NCI-H1694 treated with DMSO at 0.1 percent for 48 hours (cell line): ENCODE measurements at regions not wholly inside any gene's neighbourhood (a gene's known extent, or its start where the extent isn't known, plus 50 kb on each side); places are given as distances from the start of the nearest gene placed in this dataset.
"Not testable (repeated sequence)": the region's sequence is repeated elsewhere in the genome, so short reads cannot be mapped to it uniquely, and the experiment has no call there.

Source experiments
- DNase-seq: peaks from one replicate; lab custom pipeline; 2025; lab: John Stamatoyannopoulos, UW

DNA sequence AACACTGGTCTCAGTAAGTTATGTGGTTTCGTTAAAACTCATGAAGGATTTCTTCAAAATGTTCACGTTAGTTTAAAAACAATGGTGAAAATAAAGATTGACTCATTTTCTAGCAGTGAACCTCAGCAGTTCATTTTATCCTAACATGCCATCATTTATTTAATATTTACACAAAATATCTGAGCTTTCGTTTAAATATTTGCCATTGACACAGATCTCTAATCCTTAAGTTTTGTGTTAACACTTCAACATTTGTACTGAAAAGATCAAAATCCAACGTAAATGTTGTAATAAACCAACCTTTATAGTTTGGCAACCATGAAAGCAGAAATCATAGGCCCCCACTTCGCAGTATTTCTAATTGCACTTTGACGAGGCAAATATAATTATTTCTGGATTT lies 1129.5 kb downstream of the PLA2G4A start:
- DNase-seq = no peak

DNA sequence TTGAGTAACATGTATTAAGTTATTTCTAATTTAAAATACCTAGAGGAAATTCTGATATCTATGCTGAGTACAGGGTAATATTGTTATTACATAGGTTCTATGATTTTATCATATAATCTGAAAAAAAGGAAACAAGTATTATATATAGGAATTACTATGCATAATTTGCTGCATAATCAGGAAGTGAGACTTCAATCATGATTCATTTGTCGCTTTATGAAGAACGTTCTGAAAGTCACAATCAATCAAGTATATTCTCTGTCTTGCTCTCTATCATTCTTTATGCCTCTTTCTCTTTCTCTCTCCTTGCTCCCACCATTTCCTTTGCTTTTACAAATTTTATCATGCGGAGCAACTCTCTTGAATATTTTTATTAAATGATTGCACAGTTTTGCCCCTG lies 1130.3 kb downstream of the PLA2G4A start:
- no peak for DNase-seq

DNA sequence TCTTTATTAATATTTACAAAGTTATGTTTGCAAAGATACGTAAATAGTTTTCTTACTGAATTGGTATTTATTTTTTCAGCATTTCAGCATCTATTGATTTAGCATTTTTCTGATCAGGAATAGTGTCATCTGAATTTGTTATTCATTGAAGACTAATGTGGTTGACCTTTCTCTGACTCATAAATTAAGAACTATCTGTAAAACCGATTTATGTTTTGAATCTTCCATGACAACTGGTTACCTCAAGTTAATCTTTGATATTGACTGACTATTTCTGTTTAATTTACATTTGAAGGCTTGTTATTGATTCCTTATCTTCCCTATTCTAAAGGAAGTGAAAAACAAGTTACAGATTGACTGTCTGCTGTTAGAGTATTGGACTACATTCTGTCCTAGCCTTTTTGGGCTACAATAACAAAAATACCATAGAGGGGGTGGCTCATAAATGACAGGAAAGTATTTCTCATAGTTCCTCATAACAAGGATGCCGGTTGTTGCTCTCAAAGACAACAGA lies 1131.4 kb downstream of the PLA2G4A start:
- no peak for DNase-seq

DNA sequence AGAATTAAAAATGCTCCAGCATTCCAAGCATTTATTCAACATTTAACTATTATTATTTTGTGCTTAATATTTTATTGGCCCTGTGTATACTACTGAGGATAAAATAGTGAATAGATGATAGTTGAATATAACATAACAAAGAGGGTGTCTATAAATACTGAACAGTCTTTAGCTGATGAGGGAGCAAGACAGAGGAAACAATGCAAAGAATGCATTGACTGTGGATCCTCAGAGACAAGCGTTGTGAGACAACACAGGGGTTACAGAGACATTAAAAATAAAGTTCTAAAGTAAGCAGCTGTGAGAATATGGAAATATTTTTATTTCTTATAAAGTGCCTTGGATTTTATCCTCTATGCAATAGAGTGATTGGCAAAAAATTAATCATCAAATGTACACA lies 1133.1 kb downstream of the PLA2G4A start:
- DNase-seq = no peak

DNA sequence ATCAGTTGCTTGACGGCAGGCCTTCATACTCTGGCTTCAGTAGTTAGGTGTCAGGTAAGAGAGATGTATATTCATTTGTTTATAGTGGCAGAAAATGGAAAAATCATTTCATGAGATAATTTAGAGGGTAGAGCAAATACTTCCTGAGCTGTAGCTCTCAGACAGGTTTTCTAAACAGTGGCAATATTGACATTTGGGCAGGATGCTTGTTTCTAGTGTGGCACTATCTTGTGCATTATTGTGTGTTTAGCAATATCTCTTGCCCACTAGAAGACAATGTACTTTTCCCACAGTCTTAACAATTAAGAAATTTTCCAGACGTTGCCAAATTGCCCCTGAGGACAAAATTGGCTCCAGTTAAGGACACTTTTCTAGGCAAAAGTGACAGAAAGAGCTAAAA lies 1143.1 kb downstream of the PLA2G4A start:
- no peak for DNase-seq

DNA sequence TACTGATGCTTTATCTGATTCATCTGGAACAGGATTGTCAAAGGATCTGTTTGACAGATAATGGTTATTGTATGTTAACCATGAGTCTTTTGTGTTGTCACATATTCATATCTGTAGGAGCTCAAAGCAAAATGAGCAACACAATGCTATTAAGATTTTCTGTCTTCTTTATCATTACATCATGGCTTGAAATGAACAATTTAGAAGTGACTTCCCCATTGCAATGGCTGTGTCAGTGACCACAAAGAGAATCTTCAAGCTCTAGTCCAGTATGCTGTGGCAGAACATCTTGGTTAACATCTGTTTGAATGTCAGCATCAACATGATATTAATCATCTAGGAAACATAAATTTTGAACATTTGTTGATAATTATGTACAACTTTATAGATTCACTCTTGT lies 1148.5 kb downstream of the PLA2G4A start:
- DNase-seq = no peak

DNA sequence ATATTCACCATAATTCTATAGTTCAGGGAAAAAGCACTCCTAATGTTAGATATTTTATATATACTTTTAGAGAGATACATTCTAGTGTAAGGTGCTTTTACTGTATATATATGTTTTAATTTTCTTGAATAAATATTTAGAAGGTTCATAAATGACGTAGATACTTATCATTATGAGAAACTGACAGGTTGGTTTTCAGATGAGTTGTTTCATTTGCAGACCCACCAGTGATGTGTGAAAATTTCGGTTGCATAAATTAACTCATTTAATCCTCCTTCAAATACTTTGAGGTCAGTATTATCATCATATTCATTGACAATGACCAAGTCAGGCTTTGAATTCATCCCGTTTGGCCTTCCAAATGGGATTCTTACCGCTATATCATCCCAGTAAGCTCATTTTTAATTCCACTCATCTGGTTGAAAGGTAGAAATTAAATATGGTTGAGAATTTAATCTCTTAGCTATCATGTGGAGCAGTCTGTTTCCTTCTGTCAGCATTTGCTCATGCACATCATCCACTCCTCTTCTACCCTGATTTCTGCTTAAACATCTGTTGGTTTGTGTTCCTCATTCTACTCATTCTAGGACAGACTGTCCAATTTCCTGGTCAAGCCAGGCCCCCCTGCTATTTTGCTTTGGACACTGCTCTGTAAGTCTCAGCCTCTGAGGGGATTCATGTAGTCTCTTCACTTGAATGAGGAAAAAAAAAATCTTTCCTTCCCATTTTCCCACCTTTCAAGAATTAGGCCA lies 1156.6 kb downstream of the PLA2G4A start:
- DNase-seq = no peak

DNA sequence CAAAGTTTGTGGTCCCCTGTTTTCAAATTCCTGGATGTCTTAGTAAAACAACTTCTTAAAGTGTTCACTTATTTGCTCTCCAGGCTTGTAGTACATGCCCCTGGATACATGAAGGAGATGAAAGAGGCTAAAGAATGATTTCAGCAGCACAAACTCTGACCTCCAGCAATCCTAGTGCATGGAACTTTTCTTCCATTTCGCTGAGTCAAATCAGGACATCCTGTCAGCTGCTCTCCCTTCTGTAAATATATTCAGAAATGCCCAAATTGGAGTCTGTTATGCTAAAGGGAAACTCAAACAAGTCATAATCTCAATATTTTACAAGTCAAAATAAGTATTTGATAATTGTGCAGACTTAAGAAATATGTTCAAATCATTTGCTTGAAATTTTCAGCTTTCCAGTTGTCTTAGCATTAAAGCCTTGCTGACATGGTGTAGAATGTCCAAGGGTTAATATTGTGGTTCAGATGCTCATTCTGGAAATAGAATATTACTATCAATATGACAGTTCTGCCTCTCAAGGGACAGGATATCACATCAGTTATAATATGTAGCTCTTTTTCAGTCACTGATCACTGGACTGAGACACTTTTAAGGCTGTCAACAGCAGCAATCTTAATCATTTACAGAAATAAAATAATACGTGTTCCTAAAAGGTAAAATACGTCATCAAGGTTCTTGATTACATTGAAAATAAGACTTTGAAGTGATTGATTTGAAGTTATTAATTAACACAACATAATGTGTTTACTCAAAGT lies 1157.3 kb downstream of the PLA2G4A start:
- DNase-seq = no peak

DNA sequence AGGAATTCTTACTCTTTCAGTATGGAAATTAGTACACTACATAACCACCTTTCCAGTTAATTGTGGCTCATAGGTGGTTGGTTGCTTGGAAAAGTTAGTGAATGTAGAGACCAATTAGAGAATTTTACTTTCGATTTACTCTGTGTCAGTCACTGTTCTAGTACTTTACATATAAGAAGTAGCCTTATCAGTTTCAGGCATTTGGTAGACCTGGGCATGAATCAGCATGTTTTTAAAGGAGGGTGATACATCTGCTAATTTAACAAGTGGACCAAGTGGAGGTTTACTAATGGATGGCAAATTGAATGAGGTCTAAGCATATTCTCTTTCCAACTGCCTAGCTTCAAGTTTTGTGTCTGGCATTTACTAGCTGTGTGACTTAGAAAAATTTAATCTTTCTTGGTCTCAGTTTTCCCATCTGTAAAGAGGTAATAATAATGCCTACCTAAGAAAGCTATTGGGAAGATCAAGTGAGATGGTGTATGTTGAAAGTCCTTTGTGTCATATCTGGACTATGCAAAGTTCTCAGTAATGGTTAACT lies 1158.6 kb downstream of the PLA2G4A start:
- no peak for DNase-seq

DNA sequence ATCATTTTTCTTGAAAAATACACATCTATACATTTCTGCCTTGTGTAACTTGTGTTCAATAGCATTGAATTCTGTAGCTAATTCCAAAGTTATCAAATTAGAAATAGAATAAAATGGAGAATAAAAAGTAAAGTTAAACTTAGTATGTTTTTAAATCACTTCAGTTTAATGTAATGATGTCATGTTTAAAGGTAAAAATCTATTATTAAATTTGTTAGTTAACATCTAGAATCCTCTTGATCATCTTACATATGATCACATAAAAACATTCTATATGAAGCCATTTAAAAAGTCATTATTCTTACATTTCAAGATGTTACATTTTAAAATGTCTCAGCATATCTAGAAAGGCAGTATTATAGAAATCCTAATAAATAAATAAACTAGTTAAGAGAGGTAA lies 1163.2 kb downstream of the PLA2G4A start:
- no peak for DNase-seq

DNA sequence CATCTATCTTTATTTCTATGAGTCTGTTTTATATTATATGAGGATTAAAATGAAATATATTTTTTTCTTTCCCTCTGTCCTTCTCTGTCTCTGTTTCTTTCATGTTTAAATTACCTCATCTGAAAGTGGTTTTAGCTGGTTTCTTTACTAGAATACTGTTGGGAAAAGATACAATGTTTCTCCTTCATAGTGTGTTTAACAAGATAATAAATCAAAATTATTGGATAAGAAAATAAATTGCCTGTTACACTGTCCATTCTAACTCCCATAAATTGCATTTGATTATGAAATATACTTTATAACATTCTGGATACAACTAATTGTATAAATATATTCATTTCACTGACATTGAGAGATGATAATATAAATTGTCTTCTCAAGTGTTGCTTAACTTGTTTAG lies 1168.0 kb downstream of the PLA2G4A start:
- DNase-seq = no peak

DNA sequence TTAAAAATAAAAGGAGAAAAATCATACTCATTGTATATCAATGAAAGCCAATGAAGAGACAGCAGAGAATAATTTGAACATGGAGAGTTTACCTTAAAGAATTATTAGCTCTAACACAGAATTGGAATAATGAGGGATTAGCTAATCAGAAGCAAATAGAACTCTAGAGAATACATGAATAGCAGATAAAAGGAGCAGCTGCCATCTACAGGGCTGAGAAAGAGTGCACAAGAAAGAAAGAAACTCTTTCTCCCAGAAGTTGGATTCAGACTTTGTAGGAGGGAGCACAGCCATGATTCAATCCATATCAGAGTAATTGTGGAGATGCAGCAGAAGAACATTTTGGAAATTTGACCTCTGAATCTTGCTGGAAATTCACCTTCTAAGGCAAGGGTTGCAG lies 1171.2 kb downstream of the PLA2G4A start:
- no peak for DNase-seq

DNA sequence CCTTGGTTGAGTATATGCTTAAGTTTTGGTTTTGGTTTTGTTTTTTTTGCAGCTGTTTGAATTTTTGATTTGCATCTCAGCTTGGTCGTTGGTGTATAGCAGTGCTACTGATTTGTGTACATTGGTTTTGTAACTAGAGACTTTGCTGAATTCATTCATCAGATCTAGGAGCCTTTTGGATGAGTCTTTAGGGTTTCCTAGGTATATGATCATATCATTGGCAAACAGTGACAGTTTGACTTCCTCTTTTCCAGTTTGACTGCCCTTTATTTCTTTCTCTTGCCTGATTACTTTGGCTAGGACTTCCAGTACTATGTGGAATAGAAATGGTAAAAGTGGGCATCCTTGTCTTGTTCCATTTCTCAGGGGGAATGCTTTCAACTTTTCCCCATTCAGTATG lies 1174.9 kb downstream of the PLA2G4A start:
- DNase-seq = not testable (repeated sequence)

DNA sequence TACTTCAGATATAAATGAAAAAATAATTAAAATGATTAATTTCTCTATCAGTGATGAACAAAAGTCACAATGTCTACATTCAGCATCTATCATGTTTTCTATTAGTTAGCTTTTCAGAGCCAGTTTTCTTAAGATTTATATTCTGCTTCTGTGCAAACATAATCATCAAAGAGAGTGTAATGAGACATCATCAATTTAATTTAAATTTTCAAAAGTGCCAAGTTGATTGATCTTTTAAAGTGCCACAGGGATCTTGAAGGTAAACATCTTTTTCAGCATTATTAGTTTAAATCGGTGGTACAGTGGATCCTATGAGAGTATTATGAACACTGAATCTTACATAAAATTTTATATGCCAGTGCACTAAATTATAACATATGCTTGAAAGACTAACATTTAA lies 1176.1 kb downstream of the PLA2G4A start:
- DNase-seq = no peak

DNA sequence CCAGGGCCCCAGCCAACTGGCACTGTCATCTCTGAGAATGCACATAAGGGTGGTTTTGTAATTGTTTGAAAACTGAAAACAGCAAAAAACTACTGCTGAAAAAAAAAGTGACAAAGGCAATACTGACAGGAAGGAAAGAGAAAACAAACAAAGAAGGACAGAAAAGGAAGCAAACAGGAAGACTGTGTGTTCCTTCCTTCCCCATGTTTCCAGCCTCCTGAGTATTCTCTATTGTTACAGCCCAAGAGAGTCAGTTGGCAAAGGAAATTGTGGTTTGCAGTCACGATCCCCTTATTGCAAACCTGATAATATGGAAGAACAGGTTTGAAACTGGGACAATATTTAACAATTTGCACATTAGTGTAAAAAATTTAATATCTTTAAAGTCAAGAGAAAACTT lies 1177.6 kb downstream of the PLA2G4A start:
- no peak for DNase-seq

DNA sequence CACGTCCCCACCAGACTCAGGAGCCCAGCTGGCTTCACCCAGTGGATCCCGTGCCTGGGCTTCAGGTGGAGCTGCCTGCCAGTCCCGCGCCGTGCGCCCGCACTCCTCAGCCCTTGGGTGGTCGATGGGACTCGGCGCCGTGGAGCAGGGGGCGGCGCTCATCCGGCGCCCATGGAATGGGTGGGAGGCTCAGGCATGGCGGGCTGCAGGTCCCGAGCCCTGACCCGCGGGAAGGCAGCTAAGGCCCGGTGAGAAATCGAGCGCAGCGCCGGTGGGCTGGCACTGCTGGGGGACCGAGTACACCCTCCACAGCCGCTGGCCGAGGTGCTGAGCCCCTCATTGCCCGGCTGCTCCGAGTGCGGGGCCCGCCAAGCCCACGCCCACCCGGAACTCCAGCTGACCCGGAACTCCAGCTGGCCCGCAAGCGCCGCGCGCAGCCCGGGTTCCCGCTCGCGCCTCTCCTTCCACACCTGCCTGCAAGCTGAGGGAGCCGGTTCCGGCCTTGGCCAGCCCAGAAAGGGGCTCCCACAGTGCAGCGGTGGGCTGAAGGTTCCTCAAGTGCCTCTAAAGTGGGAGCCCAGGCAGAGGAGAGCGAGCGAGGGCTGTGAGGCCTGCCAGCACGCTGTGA lies 1184.6 kb downstream of the PLA2G4A start:
- DNase-seq = not testable (repeated sequence)

DNA sequence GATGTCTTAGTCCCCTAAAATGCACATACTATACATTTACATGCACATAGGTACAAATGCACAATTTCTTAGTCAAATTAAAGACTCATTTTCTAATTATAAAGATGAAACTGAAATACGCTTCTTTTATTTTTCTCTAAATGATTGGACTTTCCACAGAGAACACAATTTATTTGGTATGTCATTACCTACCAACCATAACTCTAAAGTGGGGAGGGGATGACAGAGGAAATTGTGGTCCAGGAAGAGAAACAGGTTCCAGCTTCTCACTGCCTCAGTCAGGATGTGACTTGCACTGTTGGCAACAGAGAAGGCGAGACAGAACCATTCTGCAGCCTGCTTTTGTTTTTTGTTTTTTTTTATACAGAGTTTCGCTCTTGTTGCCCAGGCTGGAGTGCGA lies 1189.2 kb downstream of the PLA2G4A start:
- no peak for DNase-seq

DNA sequence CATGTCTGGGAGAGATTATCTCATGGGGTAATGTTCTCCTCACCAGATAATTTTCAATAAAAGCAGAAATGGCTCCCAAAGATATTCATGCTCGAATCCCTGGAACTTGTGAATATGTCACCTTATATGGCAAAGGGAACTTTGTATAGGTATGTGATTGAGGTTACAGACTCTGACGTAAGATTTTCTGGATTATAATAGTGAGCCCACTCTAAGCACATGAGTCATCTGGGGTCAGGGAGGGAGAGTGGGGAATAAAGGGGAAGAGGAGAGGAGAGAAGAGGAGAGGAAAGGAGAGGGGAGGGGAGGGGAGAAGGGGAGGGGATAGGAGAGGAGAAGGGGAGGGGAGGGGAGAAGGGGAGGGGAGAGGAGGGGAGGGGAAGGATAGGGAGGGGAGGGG lies 1193.9 kb downstream of the PLA2G4A start:
- DNase-seq = no peak

DNA sequence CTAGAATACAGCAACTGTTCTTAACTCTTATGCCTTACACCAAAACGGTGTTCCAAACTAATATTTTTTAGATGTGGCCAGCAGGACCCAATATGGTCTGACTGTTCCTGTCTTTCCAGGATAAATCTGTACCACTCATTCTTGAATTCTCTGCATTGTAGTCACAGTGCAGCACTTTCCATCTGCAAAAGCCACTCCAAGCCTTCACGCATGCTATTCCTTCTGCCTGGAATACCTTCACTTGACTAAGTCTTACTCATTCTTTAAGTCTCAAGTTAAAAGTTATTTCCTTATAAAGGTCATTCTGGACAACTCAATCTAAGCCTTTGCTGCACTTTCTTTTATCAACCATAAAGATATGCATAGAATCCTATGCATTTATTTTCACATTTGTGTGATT lies 1194.5 kb downstream of the PLA2G4A start:
- DNase-seq = no peak

DNA sequence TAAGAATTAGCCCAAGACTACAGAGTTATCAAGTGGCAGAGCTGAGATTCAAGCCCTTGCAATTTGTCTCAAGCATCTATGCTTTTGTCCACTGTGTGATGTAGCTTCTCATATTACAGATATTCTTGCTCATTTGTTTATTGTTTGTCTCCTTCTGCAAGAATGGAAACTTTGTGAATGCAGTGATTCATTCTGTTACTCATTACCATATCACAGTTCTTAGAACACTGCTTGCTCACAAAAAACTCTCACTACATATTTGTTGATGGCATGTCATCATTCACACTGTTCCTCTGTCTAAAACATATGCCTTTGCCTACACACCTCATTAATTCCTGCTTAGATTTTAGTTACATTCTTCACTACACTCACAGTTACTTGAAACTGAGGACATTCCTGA lies 1198.9 kb downstream of the PLA2G4A start:
- no peak for DNase-seq

DNA sequence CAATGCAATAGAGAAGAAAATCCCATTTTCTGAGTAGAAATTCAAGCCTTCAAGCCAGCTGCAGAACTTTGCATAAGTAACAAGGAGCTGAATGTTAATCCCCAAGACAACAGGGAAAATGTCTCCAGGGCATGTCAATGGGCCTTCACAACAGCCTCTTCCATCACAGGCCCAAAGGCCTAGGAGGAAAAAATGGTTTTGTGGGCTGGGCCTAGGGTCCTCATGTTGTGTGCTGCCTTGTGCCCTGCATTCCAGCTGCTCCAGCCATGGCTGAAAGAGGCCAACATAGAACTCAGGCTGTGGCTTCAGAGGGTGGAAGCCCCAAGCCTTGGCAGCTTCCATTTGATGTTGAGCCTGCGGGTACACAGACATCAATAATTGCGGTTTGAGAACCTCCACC lies 1208.8 kb downstream of the PLA2G4A start:
- not testable (repeated sequence) for DNase-seq

DNA sequence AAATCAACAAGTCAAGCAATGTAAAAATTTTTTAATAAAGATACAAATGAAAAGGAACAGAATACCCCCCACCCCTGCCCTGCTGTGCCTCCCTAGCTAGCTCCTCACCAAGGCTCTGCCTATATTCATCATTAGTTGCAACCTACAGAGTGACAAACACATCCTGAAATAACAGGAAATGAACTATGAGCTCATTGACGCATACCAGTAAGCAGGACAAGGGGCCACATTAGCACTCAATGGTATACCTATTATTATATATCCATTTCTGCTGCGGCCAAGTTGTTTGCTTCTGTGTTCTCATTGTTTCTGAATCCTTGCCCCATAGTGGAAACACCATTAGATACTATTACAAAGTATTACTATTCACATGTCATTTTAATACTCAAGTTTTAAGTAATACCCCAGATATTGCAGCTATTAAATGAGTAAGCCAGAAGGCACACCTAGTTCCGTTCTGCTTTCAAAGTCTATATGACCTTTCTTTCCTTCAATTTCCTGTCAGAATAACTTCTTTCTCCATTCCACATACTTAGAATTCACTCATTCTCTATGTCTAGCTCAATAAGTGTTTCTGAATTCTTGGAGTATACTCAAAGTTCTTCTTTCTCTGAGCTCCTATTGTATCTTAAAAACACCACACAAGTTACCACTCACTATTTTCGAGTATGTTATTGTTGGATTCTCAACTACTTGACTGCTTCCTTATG lies 1214.9 kb downstream of the PLA2G4A start:
- no peak for DNase-seq
